ENCODE measurements at regions not wholly inside any gene's neighbourhood (a gene's known extent, or its start where the extent isn't known, plus 50 kb on each side); places are given as distances from the start of the nearest gene placed in this dataset.

- no peak for DNase-seq
These were observed 120.0 kb upstream of the MDM1 start for GRCh38 chr12:68452078-68452715.

GRCh38 chr12:68453278-68453677, 121.1 kb upstream of the MDM1 start:
- no peak for DNase-seq

GRCh38 chr12:68453876-68454275, 121.7 kb upstream of the MDM1 start:
- DNase-seq, result no peak

GRCh38 chr12:68454892-68455291, 122.7 kb upstream of the MDM1 start:
- no peak for DNase-seq

- DNase-seq, result no peak
These were observed 123.7 kb upstream of the MDM1 start for GRCh38 chr12:68455691-68456345.

GRCh38 chr12:68458866-68459265, 126.7 kb upstream of the MDM1 start:
- no peak for DNase-seq

GRCh38 chr12:68460236-68460635, 128.1 kb upstream of the MDM1 start:
- DNase-seq, result no peak

- DNase-seq, result no peak
These were observed 129.5 kb upstream of the MDM1 start for GRCh38 chr12:68461645-68462044.

- no peak for DNase-seq
These were observed 130.6 kb upstream of the MDM1 start for GRCh38 chr12:68462803-68463202.

- DNase-seq, result no peak
These were observed 133.1 kb upstream of the MDM1 start for GRCh38 chr12:68465227-68465626.

GRCh38 chr12:68467514-68467913, 135.4 kb upstream of the MDM1 start:
- DNase-seq, result no peak

GRCh38 chr12:68468036-68468435, 135.9 kb upstream of the MDM1 start:
- DNase-seq, result no peak

- DNase-seq, result no peak
These were observed 137.0 kb upstream of the MDM1 start for GRCh38 chr12:68469113-68469512.

- no peak for DNase-seq
These were observed 138.6 kb upstream of the MDM1 start for GRCh38 chr12:68470664-68471328.

GRCh38 chr12:68474467-68475204, 136.1 kb upstream of the RAP1B start:
- no peak for DNase-seq

GRCh38 chr12:68476794-68477193, 133.9 kb upstream of the RAP1B start:
- no peak for DNase-seq

- no peak for DNase-seq
These were observed 133.4 kb upstream of the RAP1B start for GRCh38 chr12:68477261-68477772.

- no peak for DNase-seq
These were observed 132.8 kb upstream of the RAP1B start for GRCh38 chr12:68477906-68478305.

GRCh38 chr12:68478516-68479260, 132.0 kb upstream of the RAP1B start:
- no peak for DNase-seq

GRCh38 chr12:68479261-68479895, 131.3 kb upstream of the RAP1B start:
- DNase-seq, result no peak

GRCh38 chr12:68479896-68480291, 130.8 kb upstream of the RAP1B start:
- DNase-seq, result no peak

GRCh38 chr12:68480526-68480925, 130.2 kb upstream of the RAP1B start:
- DNase-seq, result no peak
